ENCODE measurements at regions not wholly inside any gene's neighbourhood (a gene's known extent, or its start where the extent isn't known, plus 50 kb on each side); places are given as distances from the start of the nearest gene placed in this dataset.

GRCh38 chr1:218614031-218614430 lies 268.9 kb downstream of the TGFB2 start:
- TF ChIP-seq, protein P1, sequence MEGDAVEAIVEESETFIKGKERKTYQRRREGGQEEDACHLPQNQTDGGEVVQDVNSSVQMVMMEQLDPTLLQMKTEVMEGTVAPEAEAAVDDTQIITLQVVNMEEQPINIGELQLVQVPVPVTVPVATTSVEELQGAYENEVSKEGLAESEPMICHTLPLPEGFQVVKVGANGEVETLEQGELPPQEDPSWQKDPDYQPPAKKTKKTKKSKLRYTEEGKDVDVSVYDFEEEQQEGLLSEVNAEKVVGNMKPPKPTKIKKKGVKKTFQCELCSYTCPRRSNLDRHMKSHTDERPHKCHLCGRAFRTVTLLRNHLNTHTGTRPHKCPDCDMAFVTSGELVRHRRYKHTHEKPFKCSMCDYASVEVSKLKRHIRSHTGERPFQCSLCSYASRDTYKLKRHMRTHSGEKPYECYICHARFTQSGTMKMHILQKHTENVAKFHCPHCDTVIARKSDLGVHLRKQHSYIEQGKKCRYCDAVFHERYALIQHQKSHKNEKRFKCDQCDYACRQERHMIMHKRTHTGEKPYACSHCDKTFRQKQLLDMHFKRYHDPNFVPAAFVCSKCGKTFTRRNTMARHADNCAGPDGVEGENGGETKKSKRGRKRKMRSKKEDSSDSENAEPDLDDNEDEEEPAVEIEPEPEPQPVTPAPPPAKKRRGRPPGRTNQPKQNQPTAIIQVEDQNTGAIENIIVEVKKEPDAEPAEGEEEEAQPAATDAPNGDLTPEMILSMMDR (IDR thresholded peaks at IDR 0.05 in 2 of 3, conservative IDR thresholded peaks at IDR 0.05 in 1 of 3; ENCODE audit: borderline replicate concordance in 1 of 3, insufficient read depth in 1 of 3, low read depth in 2 of 3, low read length in 2 of 3) = no peak
- TF ChIP-seq, protein P2, sequence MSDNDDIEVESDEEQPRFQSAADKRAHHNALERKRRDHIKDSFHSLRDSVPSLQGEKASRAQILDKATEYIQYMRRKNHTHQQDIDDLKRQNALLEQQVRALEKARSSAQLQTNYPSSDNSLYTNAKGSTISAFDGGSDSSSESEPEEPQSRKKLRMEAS (IDR thresholded peaks at IDR 0.05) = no peak
- TF ChIP-seq POLR2AphosphoS5 (IDR thresholded peaks at IDR 0.05; ENCODE audit: low read depth, low read length) (no peak), YY1 (IDR thresholded peaks at IDR 0.05; ENCODE audit: extremely low read depth, insufficient replicate concordance, low read depth, low read length) (no peak), ZNF274 (IDR thresholded peaks at IDR 0.05; ENCODE audit: low read depth, low read length) (no peak), CEBPB (IDR thresholded peaks at IDR 0.05; ENCODE audit: low read depth) (no peak), ZFX (IDR thresholded peaks at IDR 0.05) (no peak), POLR2A (IDR thresholded peaks at IDR 0.05; ENCODE audit: borderline replicate concordance, extremely low read depth, insufficient read depth, insufficient read length) (no peak), EZH2phosphoT487 (IDR thresholded peaks at IDR 0.05; ENCODE audit: borderline replicate concordance) (no peak), EZH2 (IDR thresholded peaks at IDR 0.05) (no peak), SIN3A (IDR thresholded peaks at IDR 0.05; ENCODE audit: low read depth) (no peak)
- TF ChIP-seq, protein P3, sequence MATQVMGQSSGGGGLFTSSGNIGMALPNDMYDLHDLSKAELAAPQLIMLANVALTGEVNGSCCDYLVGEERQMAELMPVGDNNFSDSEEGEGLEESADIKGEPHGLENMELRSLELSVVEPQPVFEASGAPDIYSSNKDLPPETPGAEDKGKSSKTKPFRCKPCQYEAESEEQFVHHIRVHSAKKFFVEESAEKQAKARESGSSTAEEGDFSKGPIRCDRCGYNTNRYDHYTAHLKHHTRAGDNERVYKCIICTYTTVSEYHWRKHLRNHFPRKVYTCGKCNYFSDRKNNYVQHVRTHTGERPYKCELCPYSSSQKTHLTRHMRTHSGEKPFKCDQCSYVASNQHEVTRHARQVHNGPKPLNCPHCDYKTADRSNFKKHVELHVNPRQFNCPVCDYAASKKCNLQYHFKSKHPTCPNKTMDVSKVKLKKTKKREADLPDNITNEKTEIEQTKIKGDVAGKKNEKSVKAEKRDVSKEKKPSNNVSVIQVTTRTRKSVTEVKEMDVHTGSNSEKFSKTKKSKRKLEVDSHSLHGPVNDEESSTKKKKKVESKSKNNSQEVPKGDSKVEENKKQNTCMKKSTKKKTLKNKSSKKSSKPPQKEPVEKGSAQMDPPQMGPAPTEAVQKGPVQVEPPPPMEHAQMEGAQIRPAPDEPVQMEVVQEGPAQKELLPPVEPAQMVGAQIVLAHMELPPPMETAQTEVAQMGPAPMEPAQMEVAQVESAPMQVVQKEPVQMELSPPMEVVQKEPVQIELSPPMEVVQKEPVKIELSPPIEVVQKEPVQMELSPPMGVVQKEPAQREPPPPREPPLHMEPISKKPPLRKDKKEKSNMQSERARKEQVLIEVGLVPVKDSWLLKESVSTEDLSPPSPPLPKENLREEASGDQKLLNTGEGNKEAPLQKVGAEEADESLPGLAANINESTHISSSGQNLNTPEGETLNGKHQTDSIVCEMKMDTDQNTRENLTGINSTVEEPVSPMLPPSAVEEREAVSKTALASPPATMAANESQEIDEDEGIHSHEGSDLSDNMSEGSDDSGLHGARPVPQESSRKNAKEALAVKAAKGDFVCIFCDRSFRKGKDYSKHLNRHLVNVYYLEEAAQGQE (IDR thresholded peaks at IDR 0.05; ENCODE audit: low read depth) = no peak
- TF ChIP-seq, protein P4, sequence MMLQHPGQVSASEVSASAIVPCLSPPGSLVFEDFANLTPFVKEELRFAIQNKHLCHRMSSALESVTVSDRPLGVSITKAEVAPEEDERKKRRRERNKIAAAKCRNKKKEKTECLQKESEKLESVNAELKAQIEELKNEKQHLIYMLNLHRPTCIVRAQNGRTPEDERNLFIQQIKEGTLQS (IDR thresholded peaks at IDR 0.05) = no peak
